ENCODE measurements at regions not wholly inside any gene's neighbourhood (a gene's known extent, or its start where the extent isn't known, plus 50 kb on each side); places are given as distances from the start of the nearest gene placed in this dataset.

GRCh38 chr20:12040261-12040660 is 122.6 kb downstream of the BTBD3 start:
- no peaks in the 10 kb centered on the region for H3K9me3 ChIP-seq (ENCODE audit: insufficient read depth in 2 of 2, low read depth in 1 of 2, low read length in 1 of 2)
- no peak overlapping the region for H3K4me2 ChIP-seq (ENCODE audit: insufficient read depth in 1 of 2, low read depth in 2 of 2, low read length in 2 of 2)
- no peak overlapping the region for H3K4ac ChIP-seq (replicated peaks; ENCODE audit: insufficient read length, low read depth, low read length)
- no peak overlapping the region for H2AK5ac ChIP-seq (ENCODE audit: low read depth, low read length)
- no peak overlapping the region for H3K56ac ChIP-seq (replicated peaks; ENCODE audit: insufficient read length, low read depth, low read length)
- no peak overlapping the region for H3K23ac ChIP-seq (ENCODE audit: insufficient read length)
- H4K20me1 ChIP-seq (replicated peaks in 1 of 2; ENCODE audit: control insufficient read depth in 1 of 2, insufficient read depth in 2 of 2, low read length in 2 of 2): no peaks in the 10 kb centered on the region
- H3K9ac ChIP-seq (replicated peaks in 1 of 4; ENCODE audit: extremely low read depth in 1 of 4, low read depth in 3 of 4, low read length in 3 of 4): no peak overlapping the region
- no peaks in the 10 kb centered on the region for H3K36me3 ChIP-seq (ENCODE audit: control insufficient read depth in 2 of 4, insufficient read depth in 4 of 4, low read length in 3 of 4)
- no peak overlapping the region for H2BK15ac ChIP-seq (ENCODE audit: low read length)
- H3K79me1 ChIP-seq (ENCODE audit: low read depth, low read length): no peaks in the 10 kb centered on the region
- no peak overlapping the region for H4K91ac ChIP-seq (replicated peaks; ENCODE audit: insufficient read length, low read length)
- no peak overlapping the region for H3K18ac ChIP-seq (ENCODE audit: extremely low read depth, low read length)
- no peak overlapping the region for H4K5ac ChIP-seq (ENCODE audit: insufficient read length, low read depth, low read length)
- no peak overlapping the region for H3K27ac ChIP-seq (ENCODE audit: low read depth, low read length)
- H4K8ac ChIP-seq (ENCODE audit: extremely low read depth, insufficient read depth, low read length): no peak overlapping the region
- H2BK5ac ChIP-seq (ENCODE audit: low read depth, low read length): no peak overlapping the region
- 91% methylated on average over 7 of the region's 7 CpGs; no CpG with 5 or more reads in 1 of the 2 experiments for WGBS, 2 experiments (ENCODE audit: extremely low coverage in 1 of 2, insufficient coverage in 1 of 2, insufficient read length in 1 of 2, insufficient replicate concordance in 2 of 2, low coverage in 1 of 2, low lambda C conversion rate in 2 of 2, missing lambda C conversion rate in 1 of 2)
- H3K14ac ChIP-seq (ENCODE audit: insufficient read length): no peak overlapping the region
- H2BK20ac ChIP-seq (ENCODE audit: low read length): no peak overlapping the region
- CTCF ChIA-PET (ENCODE audit: partially characterized antibody): interaction anchor here (0.6 kb wide), 1 partner anchor 28 kb away, joined by 3 read pairs; no protein-coding TSS in a partner anchor
- DNase-seq (ENCODE audit: low read depth in 1 of 2, low spot score in 2 of 2) (no peak), FAIRE-seq (no peak)
- no peak overlapping the region for H2BK120ac ChIP-seq (replicated peaks; ENCODE audit: low read depth, low read length)
- H2AFZ ChIP-seq (ENCODE audit: low read length): no peak overlapping the region
- no peak overlapping the region for H2BK12ac ChIP-seq (ENCODE audit: low read depth, low read length)
- no peaks in the 10 kb centered on the region for H3K23me2 ChIP-seq (ENCODE audit: low read depth, low read length)
- no peaks in the 10 kb centered on the region for H3K79me2 ChIP-seq (ENCODE audit: control insufficient read depth in 1 of 2, insufficient read depth in 2 of 2, low read length in 2 of 2)
- POLR2A ChIA-PET (ENCODE audit: partially characterized antibody): no interaction called here
- H3K4me3 ChIP-seq (ENCODE audit: extremely low read depth in 1 of 4, insufficient read depth in 2 of 4, low read depth in 3 of 4, low read length in 4 of 4): no peak overlapping the region
- H3K27me3 ChIP-seq (replicated peaks in 1 of 4; ENCODE audit: control insufficient read depth in 3 of 4, extremely low read depth in 1 of 4, insufficient read depth in 3 of 4, low read length in 3 of 4): no peaks in the 10 kb centered on the region
- no peaks in the 10 kb centered on the region for H3K4me1 ChIP-seq (replicated peaks in 1 of 4; ENCODE audit: control insufficient read depth in 3 of 4, insufficient read depth in 4 of 4, low read length in 3 of 4)
- no peak for TF ChIP-seq TCF12 (IDR thresholded peaks at IDR 0.05; ENCODE audit: low read depth, low read length)
- no peak for TF ChIP-seq HDAC2 (IDR thresholded peaks at IDR 0.05; ENCODE audit: borderline replicate concordance in 1 of 2, low read depth in 2 of 2, low read length in 2 of 2)
- no peak for TF ChIP-seq SP2 (IDR thresholded peaks at IDR 0.05; ENCODE audit: low read length)
- no peak for TF ChIP-seq SRF (IDR thresholded peaks at IDR 0.05; ENCODE audit: low read depth, low read length)
- TF ChIP-seq RBBP5 (IDR thresholded peaks at IDR 0.05; ENCODE audit: borderline replicate concordance, low read depth, low read length): no peak
- no peak for TF ChIP-seq CTBP2 (IDR thresholded peaks at IDR 0.05; ENCODE audit: borderline replicate concordance, insufficient read depth, insufficient read length, low read length)
- no peak for TF ChIP-seq CHD2 (IDR thresholded peaks at IDR 0.05; ENCODE audit: low read length)
- TF ChIP-seq GTF2F1 (IDR thresholded peaks at IDR 0.05; ENCODE audit: borderline replicate concordance, low read depth, low read length): no peak
- TF ChIP-seq RAD21 (IDR thresholded peaks at IDR 0.05 in 1 of 2, conservative IDR thresholded peaks at IDR 0.05 in 1 of 2; ENCODE audit: low read depth in 2 of 2, low read length in 2 of 2): no peak
- no peak for TF ChIP-seq ATF3 (IDR thresholded peaks at IDR 0.05; ENCODE audit: insufficient read depth, low read depth, low read length)

Measured in H1 (cell line).